Hematopoietic multipotent progenitor cell treated with erythropoietin and hydrocortisone succinate and interleukin-3 and kit ligand, for 8 days (in vitro differentiated cells): ENCODE measurements at regions not wholly inside any gene's neighbourhood (a gene's known extent, or its start where the extent isn't known, plus 50 kb on each side); places are given as distances from the start of the nearest gene placed in this dataset.
"Not testable (repeated sequence)": the region's sequence is repeated elsewhere in the genome, so short reads cannot be mapped to it uniquely, and the experiment has no call there.

Experiments
- DNase-seq: peaks from one replicate; pipeline ENCODE4 v3.0.0-alpha.2; 2015

- no peak for DNase-seq
These were observed 143.4 kb downstream of the ADCYAP1 start for GRCh38 chr18:1048032-1048431.

- DNase-seq, result no peak
These were observed 144.5 kb downstream of the ADCYAP1 start for GRCh38 chr18:1049173-1049572.

- peak; percentile 62 for DNase-seq
These were observed 145.5 kb downstream of the ADCYAP1 start for GRCh38 chr18:1050012-1050657.

- no peak for DNase-seq
These were observed 147.6 kb downstream of the ADCYAP1 start for GRCh38 chr18:1052301-1052700.

- DNase-seq, result no peak
These were observed 149.0 kb downstream of the ADCYAP1 start for GRCh38 chr18:1053331-1054315.

- DNase-seq, result no peak
These were observed 151.7 kb downstream of the ADCYAP1 start for GRCh38 chr18:1056404-1056803.

GRCh38 chr18:1057367-1057766 lies 152.7 kb downstream of the ADCYAP1 start:
- no peak for DNase-seq

GRCh38 chr18:1062588-1062987 lies 157.9 kb downstream of the ADCYAP1 start:
- no peak for DNase-seq

- no peak for DNase-seq
These were observed 170.7 kb downstream of the ADCYAP1 start for GRCh38 chr18:1075322-1075721.

GRCh38 chr18:1075876-1076275 lies 171.2 kb downstream of the ADCYAP1 start:
- no peak for DNase-seq

- DNase-seq, result no peak
These were observed 173.6 kb downstream of the ADCYAP1 start for GRCh38 chr18:1078301-1078700.

- DNase-seq, result not testable (repeated sequence)
These were observed 179.0 kb downstream of the ADCYAP1 start for GRCh38 chr18:1083675-1084074.

- DNase-seq, result no peak
These were observed 186.1 kb downstream of the ADCYAP1 start for GRCh38 chr18:1090758-1091157.

GRCh38 chr18:1092228-1092627 lies 187.6 kb downstream of the ADCYAP1 start:
- DNase-seq, result no peak

GRCh38 chr18:1094409-1094808 lies 189.7 kb downstream of the ADCYAP1 start:
- no peak for DNase-seq

- DNase-seq, result not testable (repeated sequence)
These were observed 193.5 kb downstream of the ADCYAP1 start for GRCh38 chr18:1097991-1098735.

- no peak for DNase-seq
These were observed 198.2 kb downstream of the ADCYAP1 start for GRCh38 chr18:1102848-1103247.

GRCh38 chr18:1103537-1103936 lies 198.9 kb downstream of the ADCYAP1 start:
- DNase-seq, result no peak

- no peak for DNase-seq
These were observed 199.7 kb downstream of the ADCYAP1 start for GRCh38 chr18:1104181-1104881.

GRCh38 chr18:1124495-1124894 lies 219.8 kb downstream of the ADCYAP1 start:
- DNase-seq, result no peak

GRCh38 chr18:1133541-1133940 lies 228.9 kb downstream of the ADCYAP1 start:
- no peak for DNase-seq

GRCh38 chr18:1147730-1148129 lies 243.1 kb downstream of the ADCYAP1 start:
- DNase-seq, result no peak

- no peak for DNase-seq
These were observed 245.0 kb downstream of the ADCYAP1 start for GRCh38 chr18:1149709-1150108.
